IPS DF 19.7 (cell line): ENCODE measurements at regions not wholly inside any gene's neighbourhood (a gene's known extent, or its start where the extent isn't known, plus 50 kb on each side); places are given as distances from the start of the nearest gene placed in this dataset.

Experiments
- DNase-seq: peaks from one replicate; pipeline ENCODE4 v3.0.0-alpha.2; 2013; ENCODE audit warnings: low read depth, low spot score

DNA sequence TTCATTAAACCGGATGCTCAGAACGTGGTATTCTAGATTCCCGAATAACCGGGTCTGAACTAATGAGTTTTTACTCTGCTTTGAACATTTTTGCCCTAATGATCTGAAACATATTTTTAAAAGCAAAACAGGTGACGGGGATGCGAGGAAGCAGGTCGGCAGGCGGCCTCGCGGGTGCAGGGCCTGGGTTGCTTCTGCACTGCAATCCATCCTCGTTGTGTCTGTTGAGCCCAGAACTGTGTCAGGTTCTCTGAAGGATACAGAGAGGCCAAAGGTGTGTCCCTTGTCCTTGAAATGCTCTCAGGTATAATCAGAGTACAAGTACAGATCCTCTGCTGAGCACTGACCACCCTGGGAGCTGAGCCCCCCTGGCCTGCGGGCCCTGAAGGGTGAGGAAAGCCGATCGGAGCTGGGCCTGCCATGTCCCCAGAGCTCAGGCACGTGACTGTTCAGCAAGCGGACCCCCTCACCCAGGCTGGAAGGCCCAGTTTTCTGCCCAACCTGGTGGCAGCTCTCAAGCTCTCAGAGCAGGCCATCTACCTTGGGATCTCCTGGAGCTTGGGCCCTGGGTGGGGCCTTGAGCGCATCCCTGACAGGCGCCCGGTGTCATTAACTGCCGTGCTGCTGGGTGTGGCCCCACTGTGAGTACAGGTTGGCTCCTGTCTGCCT is 151.8 kb downstream of the OLFM1 start:
- no peak for DNase-seq

DNA sequence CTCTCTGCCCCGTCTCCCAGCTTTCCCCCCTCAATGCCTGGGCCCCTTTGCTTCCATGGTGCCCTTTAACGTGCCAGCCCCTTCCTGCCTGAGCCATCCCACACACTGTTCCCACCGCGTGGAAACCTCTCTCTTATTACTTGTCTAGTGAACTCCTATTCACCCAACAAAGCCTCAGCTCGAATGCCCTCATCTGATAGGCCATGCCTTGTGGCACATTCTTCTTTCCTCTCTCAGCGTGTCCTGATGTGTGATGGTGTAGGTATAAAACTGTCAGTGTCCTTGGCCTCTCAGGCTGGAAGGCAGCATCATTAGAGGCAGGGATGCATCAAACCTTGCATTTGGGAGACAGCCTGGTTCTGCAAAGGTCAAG is 152.3 kb downstream of the OLFM1 start:
- no peak for DNase-seq

DNA sequence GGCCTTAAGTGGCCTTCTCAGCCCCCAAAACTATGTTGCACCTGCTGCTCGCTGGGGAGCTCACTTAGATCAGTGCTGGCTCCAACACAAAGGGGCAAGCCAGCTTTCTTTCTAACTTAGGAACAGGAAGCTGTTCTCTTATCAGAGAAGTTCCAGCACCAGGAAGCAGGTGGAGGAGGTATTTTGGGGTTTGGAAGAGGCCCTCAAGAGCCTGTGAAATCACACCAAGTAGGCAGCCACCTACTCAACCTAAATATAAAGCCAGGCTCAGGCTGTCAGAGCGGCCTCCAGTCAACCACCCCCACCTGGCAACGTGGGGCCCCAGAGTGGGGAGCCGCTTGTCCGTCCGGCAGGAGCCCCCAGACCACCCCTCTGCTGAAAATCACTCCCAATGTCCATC is 152.8 kb downstream of the OLFM1 start:
- DNase-seq = no peak

DNA sequence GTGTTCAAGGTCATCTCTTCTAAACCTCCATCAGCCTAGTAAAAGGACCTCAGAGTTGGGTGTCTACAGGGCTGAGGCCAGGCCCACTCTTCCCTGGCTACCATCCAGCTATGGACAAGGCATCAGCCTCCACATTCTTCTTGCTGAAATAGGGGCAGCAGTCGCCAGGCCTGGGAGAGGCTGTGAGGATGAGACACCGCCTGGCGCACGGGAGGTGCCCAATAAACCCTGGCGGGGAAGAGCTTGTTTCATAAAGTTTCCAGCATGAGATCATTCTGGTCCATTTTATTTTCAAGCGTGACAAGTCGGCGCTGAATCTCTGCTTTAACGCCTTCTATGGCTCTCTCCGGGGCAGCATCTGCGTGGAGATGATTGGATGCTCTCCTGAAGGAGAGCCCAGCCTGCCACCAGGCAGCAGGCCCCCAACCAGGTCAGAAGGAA is 153.4 kb downstream of the OLFM1 start:
- DNase-seq = no peak

DNA sequence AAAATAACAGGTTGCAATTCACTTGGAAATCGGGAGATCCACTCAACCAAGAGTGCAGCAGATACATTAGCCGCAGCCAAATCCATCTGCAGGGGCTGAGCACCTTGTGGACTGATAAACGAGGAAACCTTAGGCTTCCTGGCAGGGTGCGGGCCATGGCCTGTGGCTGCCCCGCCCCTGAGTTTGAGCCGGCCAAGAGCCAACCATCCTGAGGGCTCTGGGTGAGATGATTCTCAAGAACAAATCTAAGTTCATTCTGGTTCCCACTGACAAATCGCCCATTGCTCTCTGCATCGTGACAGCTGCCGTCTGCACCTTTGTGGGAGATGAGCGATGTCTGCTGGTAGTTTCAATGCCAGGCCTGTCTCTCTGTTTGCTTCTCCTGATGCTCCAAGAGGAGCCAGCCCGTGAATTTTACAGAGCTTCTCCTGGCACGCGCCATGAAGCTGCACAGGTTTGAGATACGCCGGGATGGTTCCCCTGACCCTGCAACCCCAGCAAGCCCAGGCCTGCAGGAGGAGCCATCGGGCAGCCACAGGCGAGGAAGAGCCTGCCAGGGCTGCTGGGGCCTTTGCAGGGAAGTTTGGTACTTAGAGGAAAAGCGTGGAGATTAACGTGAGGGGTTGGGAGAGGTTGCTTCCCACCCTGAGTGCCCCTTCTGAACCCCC is 154.0 kb downstream of the OLFM1 start:
- no peak for DNase-seq

DNA sequence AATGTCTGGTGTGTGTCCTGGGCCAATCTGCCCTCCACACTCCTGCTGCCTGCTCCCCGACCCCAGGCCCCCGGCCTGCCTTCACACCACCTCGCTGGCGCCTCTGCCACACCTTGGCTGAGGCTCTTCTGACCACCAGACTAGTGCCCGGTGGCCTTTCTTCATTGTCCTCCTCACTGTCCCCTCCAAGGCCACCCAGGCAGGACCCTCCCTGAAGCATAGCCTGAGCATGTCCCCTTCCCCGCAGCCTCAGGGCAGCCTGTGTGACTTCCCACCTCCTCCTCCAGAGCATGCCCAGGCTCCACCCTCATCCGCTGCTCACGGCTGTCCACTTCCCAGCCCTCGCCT is 154.6 kb downstream of the OLFM1 start:
- no peak for DNase-seq

DNA sequence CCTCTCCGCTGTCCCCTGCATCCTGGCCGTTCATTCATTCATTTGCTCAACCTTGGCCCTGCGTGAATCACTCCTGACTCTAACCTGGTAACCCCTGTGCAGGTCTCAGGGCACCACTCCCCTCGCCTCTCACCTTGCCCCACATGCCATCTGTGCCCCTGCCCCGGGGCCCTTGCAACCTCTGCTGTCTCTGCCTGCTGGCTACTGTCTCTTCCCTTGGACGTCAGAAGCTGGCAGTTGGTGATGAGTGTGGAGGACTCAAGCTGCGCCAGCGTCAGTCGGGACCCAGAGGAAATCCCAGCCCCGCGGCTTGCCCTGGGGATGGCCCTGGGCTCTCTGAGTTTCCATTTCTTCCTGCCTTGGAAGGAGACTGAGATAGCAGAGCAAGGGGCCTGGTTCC is 154.9 kb downstream of the OLFM1 start:
- no peak for DNase-seq

DNA sequence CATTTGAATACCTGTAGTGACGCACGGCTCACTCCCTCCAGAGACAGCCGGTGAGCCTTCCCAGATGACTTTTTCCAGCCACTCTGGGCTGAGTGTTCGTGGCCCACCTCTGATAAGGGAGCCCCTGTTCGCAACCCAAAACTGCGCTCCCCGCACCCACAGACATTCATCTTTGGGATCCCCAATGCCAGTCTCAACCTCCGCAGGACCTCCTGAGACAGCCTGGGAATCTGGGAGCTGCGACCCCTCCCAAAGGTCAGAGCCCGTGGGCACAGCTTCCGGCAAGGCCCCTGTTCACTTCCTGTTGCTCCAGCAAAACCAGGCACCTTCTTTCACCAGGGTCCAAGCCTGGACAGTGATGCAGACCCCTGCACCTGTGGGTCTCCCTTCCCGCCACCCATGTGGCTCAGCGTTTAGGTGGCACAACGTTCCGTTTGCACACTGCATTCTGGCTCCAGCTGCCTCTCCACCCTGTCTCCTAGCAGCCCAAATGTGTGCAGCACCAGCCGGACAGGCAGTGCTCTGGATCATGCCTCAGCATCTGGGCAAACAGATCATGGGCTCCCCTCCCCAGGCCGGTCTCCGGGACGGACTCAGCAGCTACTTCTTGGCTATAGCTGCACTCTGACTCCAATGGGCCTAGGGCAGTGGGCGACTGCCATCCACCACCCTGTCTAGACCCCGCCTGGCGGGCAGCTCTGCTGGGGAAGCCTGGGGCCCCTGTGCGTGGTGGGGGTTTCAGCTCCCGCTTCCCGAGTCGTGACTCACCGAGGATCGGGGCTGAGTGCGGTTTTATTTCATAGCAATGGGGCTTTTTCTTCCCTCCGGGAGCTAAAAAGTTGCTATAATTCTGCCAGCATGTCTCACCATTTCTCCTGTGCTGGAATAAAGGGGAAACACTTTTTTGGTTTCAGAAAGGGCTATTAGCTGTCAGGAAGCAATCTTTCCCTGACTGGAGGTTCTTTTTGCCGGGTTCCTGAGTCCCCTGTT is 156.0 kb downstream of the OLFM1 start:
- no peak for DNase-seq

DNA sequence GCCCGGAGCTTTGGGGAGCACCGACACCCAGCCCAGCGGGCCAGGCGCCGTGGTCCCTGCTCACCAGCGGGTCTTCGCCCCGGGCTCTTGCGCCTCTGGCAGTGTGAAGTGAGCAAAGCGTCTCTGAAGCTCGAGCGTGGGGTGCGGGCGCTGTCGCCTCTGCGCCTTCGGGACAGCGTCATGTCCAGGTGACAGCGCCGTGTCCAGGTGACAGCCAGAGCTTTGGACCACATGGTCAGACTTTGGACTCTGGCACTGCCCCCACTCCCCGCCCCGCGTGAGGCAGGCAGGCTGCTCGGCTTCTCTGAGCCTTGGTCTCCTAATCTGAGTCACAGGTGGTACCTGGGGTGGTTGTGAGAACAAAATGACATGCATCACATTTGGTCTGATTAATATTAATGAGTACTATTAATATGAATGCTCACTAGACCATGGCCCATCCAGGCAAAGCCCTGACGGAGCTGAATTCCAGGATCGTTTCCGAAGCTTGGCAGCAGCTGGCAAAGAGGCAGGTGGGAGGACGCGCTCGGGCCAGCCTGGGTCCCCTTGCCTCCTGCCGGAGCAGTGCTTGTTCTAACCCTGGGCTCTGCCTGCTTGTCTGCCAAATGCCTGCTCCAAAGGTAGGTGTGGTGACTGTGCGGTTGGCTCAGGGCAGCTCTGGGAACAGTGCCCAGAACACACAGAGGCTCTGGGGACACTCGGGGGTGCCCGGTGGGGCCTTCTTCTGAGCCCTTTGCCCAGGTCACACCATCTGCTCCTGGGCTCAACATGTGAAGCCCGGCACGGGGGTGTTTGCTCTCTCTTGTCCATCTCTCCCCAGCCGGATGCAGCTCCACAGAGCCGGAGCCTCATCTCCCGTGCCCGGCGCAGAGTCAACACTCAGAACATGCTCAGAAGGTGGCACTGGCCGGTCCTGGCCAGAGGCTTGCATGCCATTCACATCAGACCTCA is 157.1 kb downstream of the OLFM1 start:
- no peak for DNase-seq

DNA sequence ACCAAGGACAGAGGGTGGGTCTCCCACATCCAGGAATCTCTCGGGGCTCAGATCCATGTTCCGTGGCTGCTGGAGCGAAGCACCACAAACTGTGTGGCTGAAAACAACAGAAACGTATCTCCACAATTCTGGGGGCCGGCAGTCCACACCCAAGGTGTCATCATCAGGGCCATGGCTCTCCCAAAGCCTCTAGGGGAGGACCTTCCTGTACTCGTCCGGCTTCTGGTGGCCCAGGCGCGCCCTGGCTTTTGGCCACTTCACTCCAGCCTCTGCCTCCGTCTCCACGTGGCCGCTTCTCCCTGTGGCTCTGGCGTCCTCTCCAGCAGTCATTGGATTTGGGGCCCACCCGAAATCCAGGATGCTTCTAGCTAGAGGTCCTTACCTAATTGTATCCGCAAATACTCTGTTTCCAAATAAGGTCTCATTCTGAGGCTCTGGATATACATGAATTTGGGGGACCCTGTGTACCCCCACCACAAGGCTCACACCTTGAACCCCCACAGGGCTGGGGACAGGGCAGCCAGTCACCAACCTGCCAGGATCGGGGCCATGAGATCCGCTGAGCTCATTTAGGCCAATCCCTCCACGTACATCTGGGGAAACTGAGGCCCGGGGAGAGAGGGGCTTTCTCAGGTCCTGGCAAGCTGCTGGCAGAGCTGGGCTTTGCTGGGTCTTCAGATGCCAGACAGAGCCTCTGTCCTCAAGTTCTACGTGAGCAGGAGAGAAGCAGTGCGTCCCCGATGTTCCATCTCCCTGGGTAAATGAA is 158.2 kb downstream of the OLFM1 start:
- DNase-seq = no peak

DNA sequence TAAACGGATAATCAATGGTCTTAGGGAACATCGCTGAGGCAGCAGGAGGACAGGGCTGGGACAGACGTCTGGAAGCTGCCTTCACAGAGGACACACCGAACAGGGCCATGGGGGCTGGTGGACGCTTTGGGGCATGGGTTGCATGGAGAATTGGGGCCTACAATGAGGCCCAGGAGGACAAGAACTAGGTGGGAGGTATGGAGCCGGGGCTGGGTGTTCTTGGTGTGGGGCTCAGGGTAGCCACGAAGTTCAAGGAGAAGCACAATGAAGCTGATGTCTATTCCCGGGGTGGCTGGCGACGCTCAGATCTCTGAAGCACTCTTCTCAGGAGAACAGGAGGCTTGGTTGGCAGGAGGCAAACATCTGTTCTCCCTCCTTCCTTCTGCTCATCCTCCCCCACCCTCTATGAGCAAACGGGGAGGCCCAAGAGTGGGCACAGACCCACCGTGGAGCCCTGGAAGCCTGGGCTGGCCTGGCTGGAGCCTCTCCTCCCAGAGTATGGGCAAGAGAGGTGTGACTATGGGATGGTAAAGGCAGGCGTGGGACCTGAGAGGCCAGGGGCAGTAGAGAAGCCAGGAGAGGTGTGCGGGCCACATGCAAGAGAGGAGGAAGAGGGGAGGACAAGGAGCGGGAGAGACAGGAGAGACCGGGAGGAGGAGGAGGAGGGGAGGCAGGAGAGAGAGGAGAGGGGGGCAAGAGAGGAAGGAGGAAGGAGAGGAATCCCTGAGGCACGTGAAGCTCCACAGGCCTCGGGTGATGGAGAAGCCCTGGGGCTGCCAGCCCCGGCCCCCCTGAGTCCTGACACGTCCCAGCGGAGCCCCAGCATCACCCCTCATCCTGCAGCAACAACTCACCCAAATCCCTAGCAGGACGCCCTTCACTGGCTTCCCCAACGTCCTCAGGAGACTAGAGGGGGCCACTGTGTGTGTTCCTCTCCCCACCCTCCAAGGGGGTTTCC is 159.1 kb downstream of the OLFM1 start:
- DNase-seq = no peak

DNA sequence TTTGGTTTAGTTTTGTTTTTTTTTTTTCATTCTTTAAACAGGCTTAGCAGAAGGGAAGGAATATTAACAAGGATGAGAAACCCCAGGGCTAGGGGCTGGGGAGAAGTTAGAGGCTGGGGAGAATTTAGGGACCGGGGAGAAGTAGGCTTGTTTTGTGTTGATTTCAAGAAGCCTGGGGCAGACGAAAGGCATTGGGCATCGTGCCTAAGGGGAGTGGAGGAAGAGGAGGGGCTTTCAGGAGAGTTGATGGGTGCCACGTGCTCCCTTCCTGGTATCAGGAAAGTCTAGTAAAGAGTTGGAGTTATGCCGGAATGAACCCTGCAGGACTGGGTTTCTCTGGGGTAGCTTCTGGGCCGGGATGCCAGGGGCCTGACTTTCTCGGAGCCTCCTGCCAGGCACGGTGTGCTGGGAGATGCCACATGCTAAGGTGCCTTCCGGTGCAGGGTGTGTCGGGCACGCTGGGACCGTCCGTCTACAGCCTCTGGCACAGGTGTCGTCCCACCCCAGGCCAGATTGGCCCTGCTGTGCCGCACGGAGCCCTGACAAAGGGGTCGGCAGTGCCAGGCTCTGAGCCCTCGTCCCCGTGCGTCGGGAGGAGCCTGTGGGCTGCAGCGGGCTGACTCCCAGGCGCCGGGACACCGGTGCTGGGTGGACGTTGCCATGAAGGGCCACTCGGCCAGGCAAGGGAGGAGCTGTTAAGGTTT is 159.9 kb downstream of the OLFM1 start:
- no peak for DNase-seq

DNA sequence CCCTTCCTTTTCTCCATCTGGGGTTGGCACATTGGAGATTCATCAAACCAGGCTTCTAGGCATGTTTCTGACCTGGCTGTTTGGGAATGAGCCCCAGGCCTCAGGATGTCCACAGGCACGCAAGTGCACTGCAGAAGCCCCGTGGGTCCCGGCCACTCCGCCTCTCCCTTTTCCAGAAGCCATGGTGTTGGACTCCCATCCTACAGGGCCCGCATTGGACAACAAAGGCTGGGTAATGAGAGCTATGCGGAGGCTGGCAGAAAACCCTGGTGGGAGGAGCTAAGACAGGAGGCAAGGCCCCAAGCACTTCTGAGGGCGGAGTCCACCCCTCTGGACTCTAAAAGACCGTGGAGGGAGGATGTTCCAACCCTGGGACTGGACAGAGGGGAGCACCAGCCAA is 160.6 kb downstream of the OLFM1 start:
- no peak for DNase-seq

DNA sequence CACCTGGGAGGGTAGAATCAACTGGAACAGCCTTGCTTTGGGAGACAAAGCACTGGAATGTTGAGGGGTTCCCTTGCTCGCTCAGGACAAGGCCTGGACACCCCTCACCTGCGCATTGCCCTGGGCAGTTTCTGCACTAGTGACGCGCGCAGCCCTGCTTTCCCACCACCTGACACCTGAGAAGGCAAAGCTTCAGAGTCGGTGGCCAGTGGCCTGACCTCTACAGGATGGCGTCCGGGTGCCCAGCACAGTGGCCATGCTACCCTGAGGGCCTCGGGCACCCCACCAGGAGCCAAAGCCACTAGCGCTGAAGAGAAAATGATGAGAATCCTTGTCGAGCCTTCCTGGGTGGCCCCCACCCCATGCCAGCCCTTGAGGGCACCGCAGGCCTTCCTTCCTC is 161.3 kb downstream of the OLFM1 start:
- DNase-seq = no peak

DNA sequence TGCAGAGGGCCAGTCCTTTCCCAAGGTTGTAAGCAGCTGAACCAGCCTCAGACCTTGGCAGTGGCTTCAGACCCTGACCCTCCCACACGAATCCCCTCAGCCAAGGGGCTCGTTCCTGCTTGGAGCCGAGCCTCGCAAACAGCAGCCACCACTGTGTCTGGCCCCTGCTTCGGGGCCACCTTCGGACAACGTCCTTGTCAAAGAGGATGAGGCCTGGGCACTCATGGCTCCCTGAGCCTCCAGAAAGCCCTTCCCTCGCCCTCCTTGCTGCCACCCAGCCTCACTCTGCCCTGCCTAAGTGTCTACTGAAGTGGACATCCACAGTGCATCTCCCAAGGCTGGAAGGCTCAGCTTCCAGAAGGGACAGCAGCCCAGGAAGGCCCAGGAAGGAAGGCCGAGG is 161.7 kb downstream of the OLFM1 start:
- no peak for DNase-seq

DNA sequence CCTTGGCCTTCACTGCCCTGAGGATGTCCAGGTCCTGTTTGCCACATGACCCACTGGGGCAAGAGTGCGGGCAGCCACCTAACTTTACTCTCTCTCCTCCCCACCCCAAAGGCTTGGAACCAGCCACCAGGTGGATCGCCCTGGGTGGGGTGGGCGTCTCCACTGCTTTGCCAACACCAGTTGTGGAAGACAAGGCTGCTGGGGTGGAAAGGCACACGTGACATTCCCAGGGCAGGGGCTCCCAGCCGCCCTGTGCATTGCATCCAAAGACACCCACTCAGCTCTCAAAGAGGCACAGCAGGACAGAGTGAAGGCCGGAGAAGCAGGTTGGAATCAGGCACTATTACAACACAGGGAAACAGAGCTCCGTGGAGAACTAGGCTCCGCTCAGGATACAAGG is 162.2 kb downstream of the OLFM1 start:
- no peak for DNase-seq

DNA sequence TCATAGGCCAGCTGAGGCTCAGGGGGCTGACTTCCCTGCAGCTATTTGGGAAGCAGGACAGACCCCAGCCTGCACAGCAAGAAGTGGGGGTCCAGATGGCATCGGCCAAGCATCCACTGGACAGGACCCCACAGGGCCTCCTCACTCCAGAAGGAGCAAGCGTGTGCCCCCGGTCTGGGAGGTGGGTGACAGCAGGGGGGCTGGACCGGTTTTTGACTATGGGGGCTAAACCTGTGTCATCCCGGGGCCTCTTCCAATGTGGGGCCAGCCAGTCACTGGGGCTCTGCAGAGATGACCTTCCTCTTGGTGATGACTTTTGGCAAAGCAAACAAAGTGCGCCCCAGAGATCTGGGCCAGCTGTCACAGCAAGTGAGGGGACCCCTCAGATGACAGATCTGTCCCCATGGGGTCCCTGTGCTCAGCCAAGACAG is 163.9 kb downstream of the OLFM1 start:
- no peak for DNase-seq

DNA sequence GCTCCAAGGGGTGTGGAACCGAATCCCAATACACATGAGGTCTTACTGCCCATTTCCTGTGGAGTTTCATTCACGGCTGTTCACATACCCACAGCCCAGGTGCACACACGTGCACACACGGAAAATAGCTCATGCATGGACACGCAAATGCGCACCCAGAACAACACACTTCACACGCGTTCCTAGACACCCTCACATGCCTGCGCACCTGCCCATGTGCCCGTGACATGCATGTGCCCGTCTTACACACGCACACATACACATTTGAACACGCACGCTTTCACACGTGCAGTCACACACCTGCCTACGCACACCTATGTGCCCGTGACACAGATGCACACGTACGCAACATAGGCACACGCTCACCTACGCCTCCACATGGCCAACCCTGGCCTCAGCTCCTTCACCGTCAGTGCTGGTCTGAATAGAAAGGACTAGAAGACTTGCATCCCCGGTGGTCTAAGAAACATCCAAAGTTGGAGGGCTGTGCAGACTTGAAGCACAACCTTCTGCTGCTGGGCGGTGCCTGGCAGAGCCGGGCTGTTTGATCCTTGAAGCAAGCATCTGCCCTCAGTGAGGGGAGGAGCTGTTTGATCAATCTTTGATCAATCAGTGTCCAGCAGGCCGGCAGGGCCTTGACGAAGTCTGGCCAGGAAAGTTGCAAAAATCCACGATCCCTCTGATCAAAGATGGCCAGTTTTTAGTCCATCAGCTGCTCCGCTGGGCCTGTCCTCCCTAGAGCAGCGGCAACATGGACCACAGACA is 164.7 kb downstream of the OLFM1 start:
- DNase-seq = no peak
